D721Med (cell line): ENCODE measurements at regions not wholly inside any gene's neighbourhood (a gene's known extent, or its start where the extent isn't known, plus 50 kb on each side); places are given as distances from the start of the nearest gene placed in this dataset.
"Not testable (repeated sequence)": the region's sequence is repeated elsewhere in the genome, so short reads cannot be mapped to it uniquely, and the experiment has no call there.

Source experiments
- DNase-seq: peaks from one replicate; pipeline ENCODE4 v3.0.0; 2011; ENCODE audit warnings: low spot score; ENCODE audit not compliant: insufficient read length
- FAIRE-seq: peaks from 2 replicates; lab custom pipeline; 2011; peaks lifted over from hg19 to GRCh38; lab: Jason Lieb, UNC
- CTCF ChIP-seq: IDR thresholded peaks from 2 replicates; pipeline ENCODE4 v1.5.1; 2012; ENCODE audit warnings: mild to moderate bottlenecking, control low read depth; ENCODE audit not compliant: insufficient read depth; ENCODE audit errors: missing control alignments

- no peak for TF ChIP-seq CTCF
- FAIRE-seq (no peak), DNase-seq (no peak)
Observed at GRCh38 chr7:13628239-13629001, 361.0 kb downstream of the ETV1 start.

GRCh38 chr7:13631207-13632049 lies 358.0 kb downstream of the ETV1 start:
- DNase-seq, FAIRE-seq: not testable (repeated sequence)

- DNase-seq (no peak), FAIRE-seq (no peak)
Observed at GRCh38 chr7:13633857-13634256, 355.6 kb downstream of the ETV1 start.

DNA sequence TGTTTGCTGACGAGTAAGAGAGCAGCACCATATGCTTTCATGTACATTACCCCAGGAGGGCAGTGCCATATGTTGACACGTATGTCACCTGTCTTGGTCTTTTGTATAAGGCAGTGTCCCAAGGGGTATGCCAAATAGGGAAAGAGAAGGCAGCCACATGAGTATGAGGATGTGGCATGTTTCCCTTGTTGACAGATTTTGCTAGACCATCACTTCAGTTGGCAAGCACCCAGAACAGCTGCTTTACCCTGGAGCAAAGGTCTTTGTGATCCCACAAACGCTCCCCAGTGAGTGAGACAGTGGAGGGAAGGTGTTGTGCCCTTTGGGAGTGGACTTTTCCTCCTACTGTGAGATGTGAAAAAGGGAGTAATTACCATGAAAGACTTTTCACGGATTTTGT lies 350.1 kb downstream of the ETV1 start:
- FAIRE-seq: no peak
- TF ChIP-seq CTCF: no peak
- no peak for DNase-seq

More at GRCh38 chr7:13633857-13634256, 355.6 kb downstream of the ETV1 start:
- no peak for TF ChIP-seq CTCF

DNA sequence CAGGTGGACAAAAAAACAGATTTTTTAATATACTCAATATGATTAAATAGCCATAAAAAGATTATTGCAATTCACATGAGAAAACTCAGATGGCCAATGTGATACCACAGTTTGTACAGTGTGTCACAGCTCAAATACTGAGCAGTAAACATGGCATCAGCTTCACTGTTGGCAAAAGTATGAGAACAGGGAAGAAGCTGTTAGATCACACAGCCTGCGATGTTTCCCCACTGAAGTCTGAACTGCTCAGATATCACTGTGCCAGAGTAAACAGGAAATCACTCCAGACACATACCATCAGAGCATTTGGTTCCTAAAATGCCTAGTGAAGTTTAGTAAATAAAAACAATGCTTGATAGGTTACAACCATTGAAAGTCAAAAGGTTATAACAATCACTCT lies 347.8 kb downstream of the ETV1 start:
- DNase-seq (no peak), FAIRE-seq (no peak)
- no peak for TF ChIP-seq CTCF

DNA sequence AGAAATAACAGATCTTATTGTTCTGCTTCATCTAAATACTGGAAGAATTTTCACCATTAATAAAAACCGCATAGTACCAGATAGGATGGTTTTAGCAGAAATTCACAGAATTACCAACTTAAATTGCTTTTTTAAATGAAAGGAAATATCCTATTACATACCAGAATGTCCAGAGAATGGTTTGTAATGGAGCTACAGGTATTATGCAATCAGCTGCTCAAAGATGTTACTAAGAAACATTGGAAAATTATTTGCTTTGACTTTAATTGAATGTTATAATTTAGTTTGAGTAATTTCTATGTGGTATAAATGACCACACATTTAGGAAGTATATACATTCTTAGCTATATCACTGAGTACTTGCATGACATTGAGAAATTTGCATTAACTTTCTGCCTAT lies 338.3 kb downstream of the ETV1 start:
- no peak for DNase-seq

More for the DNA sequence above, 338.3 kb downstream of the ETV1 start:
- FAIRE-seq: no peak
- TF ChIP-seq CTCF: no peak
